Keratinocyte (primary cell): ENCODE measurements at regions not wholly inside any gene's neighbourhood (a gene's known extent, or its start where the extent isn't known, plus 50 kb on each side); places are given as distances from the start of the nearest gene placed in this dataset.

ENCODE experiments used
- DNase-seq: peaks from one replicate; pipeline ENCODE4 v3.0.0-alpha.2; 2011; ENCODE audit warnings: low read depth, missing footprints, low spot score
- FAIRE-seq: peaks from 2 replicates; lab custom pipeline; 2011; peaks lifted over from hg19 to GRCh38; lab: Jason Lieb, UNC
- H2AFZ ChIP-seq: 2 replicates; pipeline ENCODE4 v1.6.0; 2012; ENCODE audit warnings: low read length, control low read depth, inconsistent platforms; ENCODE audit not compliant: control insufficient read depth
- H3K27ac ChIP-seq: 2 replicates; pipeline ENCODE4 v1.5.1; 2011; ENCODE audit warnings: low read length; ENCODE audit not compliant: control insufficient read depth, insufficient read depth
- H3K27me3 ChIP-seq: 3 replicates; pipeline ENCODE4 v1.6.0; 2011; ENCODE audit warnings: low read length; ENCODE audit not compliant: control insufficient read depth, insufficient read depth; ENCODE audit errors: extremely low read depth
- H3K36me3 ChIP-seq, 2 experiments: 2 replicates in 1 of 2; 3 replicates in 1 of 2; pipeline ENCODE4 v1.5.1; 2011; ENCODE audit warnings: low read length in 2 of 2, mild to moderate bottlenecking in 1 of 2; ENCODE audit not compliant: control insufficient read depth in 2 of 2, insufficient read depth in 2 of 2; ENCODE audit errors: extremely low read depth in 1 of 2
- H3K4me1 ChIP-seq: 3 replicates; pipeline ENCODE4 v1.5.1; 2011; ENCODE audit warnings: low read length; ENCODE audit not compliant: control insufficient read depth, insufficient read depth; ENCODE audit errors: extremely low read depth
- H3K4me2 ChIP-seq: 3 replicates; pipeline ENCODE4 v1.6.0; 2011; ENCODE audit warnings: low read depth, low read length; ENCODE audit not compliant: control insufficient read depth, insufficient read depth; ENCODE audit errors: extremely low read depth
- H3K4me3 ChIP-seq, 3 experiments: fragments of 200-600 bp in 1 of 3; sonication (generic) in 1 of 3; 2 replicates in 2 of 3; 3 replicates in 1 of 3; pipeline ENCODE4 v1.5.1; 2011 to 2016; ENCODE audit warnings: low read length in 3 of 3, mild to moderate bottlenecking in 3 of 3, control low read depth in 2 of 3, inconsistent platforms in 1 of 3, low read depth in 1 of 3, mixed read lengths in 1 of 3, mixed run types in 1 of 3, moderate library complexity in 1 of 3; ENCODE audit not compliant: control insufficient read depth in 2 of 3, insufficient read depth in 2 of 3; ENCODE audit errors: extremely low read depth in 1 of 3
- H3K79me2 ChIP-seq: 2 replicates; pipeline ENCODE4 v1.6.0; 2012; ENCODE audit warnings: low read length; ENCODE audit not compliant: control insufficient read depth, insufficient read depth
- H3K9ac ChIP-seq: 3 replicates; pipeline ENCODE4 v1.6.0; 2011; ENCODE audit warnings: low read length; ENCODE audit not compliant: control insufficient read depth, insufficient read depth; ENCODE audit errors: extremely low read depth
- H3K9me1 ChIP-seq: 3 replicates; pipeline ENCODE4 v1.6.0; 2011; ENCODE audit warnings: low read length; ENCODE audit not compliant: control insufficient read depth, insufficient read depth; ENCODE audit errors: extremely low read depth
- H3K9me3 ChIP-seq: 2 replicates; pipeline ENCODE4 v1.5.1; 2012; ENCODE audit warnings: low read depth, low read length; ENCODE audit not compliant: control insufficient read depth
- H4K20me1 ChIP-seq: 3 replicates; pipeline ENCODE4 v1.6.0; 2011; ENCODE audit warnings: low read length; ENCODE audit not compliant: control insufficient read depth, insufficient read depth; ENCODE audit errors: extremely low read depth
- EZH2 ChIP-seq: IDR thresholded peaks from one replicate; pipeline ENCODE4 v1.6.1; 2012; ENCODE audit warnings: inconsistent platforms, mild to moderate bottlenecking, low read length, moderate library complexity
- dilution Hi-C: fragments of 300-500 bp; cut with MboI; formaldehyde crosslinking; loops from one replicate; pipeline ENCODE4 v1.7.0; 2020; ENCODE audit warnings: low sequenced_read_pairs; ENCODE audit not compliant: extremely low pct_ligation_motif_present
- TF ChIP-seq, protein P1 (sequence below), 3 experiments: IDR thresholded peaks in 1 of 3; conservative IDR thresholded peaks in 1 of 3; optimal IDR thresholded peaks in 1 of 3; 2 replicates in 2 of 3; 3 replicates in 1 of 3; pipeline versions ENCODE3 to v1.5.1; 2011; ENCODE audit warnings: low read length in 3 of 3, mild to moderate bottlenecking in 3 of 3, moderate library complexity in 2 of 3, control low read depth in 1 of 3, inconsistent platforms in 1 of 3; ENCODE audit not compliant: insufficient read depth in 2 of 3; ENCODE audit errors: extremely low read depth in 1 of 3

GRCh38 chr5:2833556-2833955, 82.1 kb upstream of the IRX2 start:
- Histone ChIP-seq H3K27ac (no peak overlapping the region), H3K9ac (no peak overlapping the region), H3K9me3 (no peaks in the 10 kb centered on the region), H3K9me1 (no peaks in the 10 kb centered on the region), H3K27me3 (no peaks in the 10 kb centered on the region), H3K4me2 (no peak overlapping the region), H3K79me2 (no peaks in the 10 kb centered on the region), H3K4me1 (no peaks in the 10 kb centered on the region), H2AFZ (no peak overlapping the region), H3K36me3 (no peaks in the 10 kb centered on the region), H3K4me3 (no peak overlapping the region), H4K20me1 (no peaks in the 10 kb centered on the region)
- TF ChIP-seq EZH2 = no peak
- TF ChIP-seq, protein P1, sequence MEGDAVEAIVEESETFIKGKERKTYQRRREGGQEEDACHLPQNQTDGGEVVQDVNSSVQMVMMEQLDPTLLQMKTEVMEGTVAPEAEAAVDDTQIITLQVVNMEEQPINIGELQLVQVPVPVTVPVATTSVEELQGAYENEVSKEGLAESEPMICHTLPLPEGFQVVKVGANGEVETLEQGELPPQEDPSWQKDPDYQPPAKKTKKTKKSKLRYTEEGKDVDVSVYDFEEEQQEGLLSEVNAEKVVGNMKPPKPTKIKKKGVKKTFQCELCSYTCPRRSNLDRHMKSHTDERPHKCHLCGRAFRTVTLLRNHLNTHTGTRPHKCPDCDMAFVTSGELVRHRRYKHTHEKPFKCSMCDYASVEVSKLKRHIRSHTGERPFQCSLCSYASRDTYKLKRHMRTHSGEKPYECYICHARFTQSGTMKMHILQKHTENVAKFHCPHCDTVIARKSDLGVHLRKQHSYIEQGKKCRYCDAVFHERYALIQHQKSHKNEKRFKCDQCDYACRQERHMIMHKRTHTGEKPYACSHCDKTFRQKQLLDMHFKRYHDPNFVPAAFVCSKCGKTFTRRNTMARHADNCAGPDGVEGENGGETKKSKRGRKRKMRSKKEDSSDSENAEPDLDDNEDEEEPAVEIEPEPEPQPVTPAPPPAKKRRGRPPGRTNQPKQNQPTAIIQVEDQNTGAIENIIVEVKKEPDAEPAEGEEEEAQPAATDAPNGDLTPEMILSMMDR (optimal IDR thresholded peaks at IDR 0.05 in 1 of 3, IDR thresholded peaks at IDR 0.05 in 1 of 3, conservative IDR thresholded peaks at IDR 0.05 in 1 of 3; ENCODE audit: extremely low read depth in 1 of 3, insufficient read depth in 2 of 3, low read length in 3 of 3) = no peak
- DNase-seq = no peak
- dilution Hi-C loops = no loop called here
- FAIRE-seq = no peak

DNA sequence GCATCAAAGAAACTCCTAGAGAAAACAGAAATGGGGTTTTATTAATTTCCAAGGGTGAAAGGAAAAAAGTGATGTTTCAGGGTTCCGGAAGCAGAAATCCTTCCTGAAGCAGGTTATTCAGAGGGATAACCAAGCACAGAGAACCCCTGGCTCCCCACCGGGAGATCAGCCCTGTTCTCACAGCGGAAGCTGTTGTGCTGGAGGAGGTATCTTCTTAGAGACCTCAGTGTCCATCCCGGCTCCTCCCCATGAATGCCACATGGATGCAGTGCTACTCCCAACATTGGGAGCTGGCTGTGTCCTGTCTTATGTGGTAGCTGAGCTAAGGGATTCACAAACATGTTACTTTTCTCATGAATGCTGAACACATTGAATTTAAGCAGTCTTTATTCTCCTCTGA, 80.9 kb upstream of the IRX2 start:
- Histone ChIP-seq H2AFZ (no peak overlapping the region), H4K20me1 (no peaks in the 10 kb centered on the region), H3K9ac (no peak overlapping the region), H3K79me2 (no peaks in the 10 kb centered on the region), H3K27ac (no peak overlapping the region), H3K9me3 (no peaks in the 10 kb centered on the region), H3K4me1 (no peaks in the 10 kb centered on the region), H3K27me3 (no peaks in the 10 kb centered on the region), H3K36me3 (no peaks in the 10 kb centered on the region), H3K9me1 (no peaks in the 10 kb centered on the region), H3K4me3 (no peak overlapping the region), H3K4me2 (no peak overlapping the region)
- FAIRE-seq = no peak
- TF ChIP-seq EZH2 = no peak
- TF ChIP-seq, protein P1 (optimal IDR thresholded peaks at IDR 0.05 in 1 of 3, IDR thresholded peaks at IDR 0.05 in 1 of 3, conservative IDR thresholded peaks at IDR 0.05 in 1 of 3; ENCODE audit: extremely low read depth in 1 of 3, insufficient read depth in 2 of 3, low read length in 3 of 3) = no peak
- dilution Hi-C loops = no loop called here
- DNase-seq = no peak
